SK-N-SH (cell line): ENCODE measurements at regions not wholly inside any gene's neighbourhood (a gene's known extent, or its start where the extent isn't known, plus 50 kb on each side); places are given as distances from the start of the nearest gene placed in this dataset.

Source experiments
- CTCF ChIA-PET: fragments of 300-600, 350-600 bp; formaldehyde crosslinking; extraction: SDS; loops from one replicate; lab custom pipeline; 2021; lab: Yijun Ruan, JAX
- POLR2A ChIA-PET: fragments of 350-600 bp; sonication (Branson Sonifier 250); formaldehyde crosslinking; extraction: SDS; loops from one replicate; lab custom pipeline; 2020; ENCODE audit warnings: antibody characterized with exemption, inconsistent platforms; lab: Yijun Ruan, JAX
- DNase-seq: peaks from one replicate; pipeline ENCODE4 v3.0.0; 2012
- H2AFZ ChIP-seq: fragments of 200-600 bp; sonication (generic); 2 replicates; pipeline ENCODE4 v1.8.1; 2016; ENCODE audit warnings: antibody characterized with exemption, mild to moderate bottlenecking, low read depth
- H3F3A ChIP-seq: fragments of 200-600 bp; sonication (generic); replicated peaks from 2 replicates; pipeline ENCODE3; 2016; ENCODE audit warnings: antibody characterized with exemption, mild to moderate bottlenecking; ENCODE audit not compliant: insufficient read depth
- H3K27ac ChIP-seq, 2 experiments: fragments of 200-500 bp in 1 of 2; fragments of 200-600 bp in 1 of 2; sonication (Bioruptor generic) in 1 of 2; sonication (generic), shearing (Covaris generic) in 1 of 2; 2 replicates each; pipeline versions ENCODE4 v1.5.1 to v1.6.1; 2014 to 2016; ENCODE audit warnings: low read depth in 2 of 2, inconsistent platforms in 1 of 2, low read length in 1 of 2, mild to moderate bottlenecking in 1 of 2, mixed read lengths in 1 of 2
- H3K27me3 ChIP-seq: fragments of 200-600 bp; sonication (generic), shearing (Covaris generic); 2 replicates; pipeline ENCODE4 v1.6.1; 2016; ENCODE audit warnings: mixed run types; ENCODE audit not compliant: insufficient read depth
- H3K36me3 ChIP-seq, 2 experiments: fragments of 200-500 bp in 1 of 2; fragments of 200-600 bp in 1 of 2; sonication (Bioruptor generic) in 1 of 2; sonication (generic) in 1 of 2; replicated peaks in 1 of 2; 2 replicates each; pipeline versions ENCODE3 to v1.5.1; 2014 to 2016; ENCODE audit warnings: low read length in 1 of 2, mild to moderate bottlenecking in 1 of 2; ENCODE audit not compliant: insufficient read depth in 2 of 2, control insufficient read depth in 1 of 2
- H3K4me1 ChIP-seq, 2 experiments: fragments of 200-500 bp in 1 of 2; fragments of 200-600 bp in 1 of 2; sonication (Bioruptor generic) in 1 of 2; sonication (generic), shearing (Covaris generic) in 1 of 2; 2 replicates each; pipeline versions ENCODE4 v1.5.1 to v1.6.1; 2014 to 2016; ENCODE audit warnings: low read depth in 1 of 2, low read length in 1 of 2, mixed run types in 1 of 2; ENCODE audit not compliant: insufficient read depth in 2 of 2, control insufficient read depth in 1 of 2
- H3K4me2 ChIP-seq: fragments of 200-600 bp; sonication (generic), shearing (Covaris generic); 2 replicates; pipeline ENCODE4 v1.6.1; 2017; ENCODE audit warnings: mixed run types
- H3K4me3 ChIP-seq, 2 experiments: fragments of 200-500 bp in 1 of 2; fragments of 200-600 bp in 1 of 2; sonication (Bioruptor generic) in 1 of 2; sonication (generic), shearing (Covaris generic) in 1 of 2; 2 replicates each; pipeline versions ENCODE4 v1.5.1 to v1.8.1; 2014 to 2016; ENCODE audit warnings: low read depth in 2 of 2, inconsistent platforms in 1 of 2, low read length in 1 of 2, mild to moderate bottlenecking in 1 of 2, mixed read lengths in 1 of 2, moderate library complexity in 1 of 2
- H3K79me2 ChIP-seq: fragments of 200-600 bp; sonication (generic); 2 replicates; pipeline ENCODE4 v1.8.1; 2017; ENCODE audit warnings: mild to moderate bottlenecking; ENCODE audit not compliant: insufficient read depth
- H3K9ac ChIP-seq: fragments of 200-600 bp; sonication (generic); 2 replicates; pipeline ENCODE4 v1.6.1; 2017; ENCODE audit warnings: mixed run types
- H3K9me2 ChIP-seq: fragments of 200-600 bp; sonication (generic); 2 replicates; pipeline ENCODE4 v1.6.1; 2017; ENCODE audit warnings: mixed run types
- H3K9me3 ChIP-seq: fragments of 200-600 bp; sonication (generic); 2 replicates; pipeline ENCODE4 v1.6.1; 2017; ENCODE audit warnings: mixed run types, mild to moderate bottlenecking, moderate library complexity
- H4K20me1 ChIP-seq: fragments of 200-600 bp; sonication (generic); 2 replicates; pipeline ENCODE4 v1.6.1; 2017; ENCODE audit warnings: mild to moderate bottlenecking, mixed run types; ENCODE audit not compliant: insufficient read depth
- FOSL2 ChIP-seq: IDR thresholded peaks from 2 replicates; pipeline ENCODE4 v1.4.0; 2012; ENCODE audit warnings: low read depth, mild to moderate bottlenecking, moderate library complexity, borderline replicate concordance
- FOXM1 ChIP-seq: IDR thresholded peaks from 2 replicates; pipeline ENCODE4 v1.4.0; 2012; ENCODE audit warnings: low read depth, mild to moderate bottlenecking
- JUND ChIP-seq: IDR thresholded peaks from 2 replicates; pipeline ENCODE4 v1.4.0; 2012
- MAX ChIP-seq: IDR thresholded peaks from 2 replicates; pipeline ENCODE4 v1.4.0; 2012; ENCODE audit warnings: low read depth
- PBX3 ChIP-seq: IDR thresholded peaks from 2 replicates; pipeline ENCODE4; 2012
- RAD21 ChIP-seq: IDR thresholded peaks from 2 replicates; pipeline ENCODE4 v1.6.1; 2012; ENCODE audit warnings: mild to moderate bottlenecking, low read length
- SIN3A ChIP-seq: IDR thresholded peaks from 2 replicates; pipeline ENCODE4 v1.6.1; 2012; ENCODE audit warnings: low read depth, mild to moderate bottlenecking, low read length, moderate library complexity, borderline replicate concordance
- TCF12 ChIP-seq: IDR thresholded peaks from 2 replicates; pipeline ENCODE4 v1.4.0; 2012
- USF1 ChIP-seq: IDR thresholded peaks from 2 replicates; pipeline ENCODE4 v1.4.0; 2012; ENCODE audit warnings: low read depth, borderline replicate concordance
- USF2 ChIP-seq: fragments of 150-350 bp; IDR thresholded peaks from 2 replicates; pipeline ENCODE4 v1.6.1; 2017; ENCODE audit warnings: antibody characterized with exemption, low read length, low read depth, borderline replicate concordance
- WGBS: methylation state at CpG from one replicate; pipeline ENCODE4 v1.1.6; 2017; ENCODE audit warnings: low lambda C conversion rate; 5-methylcytosine and 5-hydroxymethylcytosine counted together
- TF ChIP-seq, protein P1 (sequence below): IDR thresholded peaks from 2 replicates; pipeline ENCODE4 v1.6.1; 2012; ENCODE audit warnings: mild to moderate bottlenecking, low read depth, low read length, moderate library complexity

GRCh38 chr19:28601723-28602440 lies 611.1 kb downstream of the UQCRFS1 start:
- 0% methylated on average over 8 of the region's 10 CpGs for WGBS
- H3K27ac ChIP-seq = no peak overlapping the region
- H3K27me3 ChIP-seq = no peaks in the 10 kb centered on the region; the same call in 1 of the 2 replicates
- H3K4me3 ChIP-seq = no peak overlapping the region
- H4K20me1 ChIP-seq = no peaks in the 10 kb centered on the region
- no peak overlapping the region for H3K4me2 ChIP-seq
- TF ChIP-seq USF1 (no peak), MAX (no peak), TCF12 (no peak), PBX3 (no peak), JUND (no peak), FOXM1 (no peak), USF2 (no peak), FOSL2 (no peak), RAD21 (no peak), SIN3A (no peak)
- TF ChIP-seq, protein P1, sequence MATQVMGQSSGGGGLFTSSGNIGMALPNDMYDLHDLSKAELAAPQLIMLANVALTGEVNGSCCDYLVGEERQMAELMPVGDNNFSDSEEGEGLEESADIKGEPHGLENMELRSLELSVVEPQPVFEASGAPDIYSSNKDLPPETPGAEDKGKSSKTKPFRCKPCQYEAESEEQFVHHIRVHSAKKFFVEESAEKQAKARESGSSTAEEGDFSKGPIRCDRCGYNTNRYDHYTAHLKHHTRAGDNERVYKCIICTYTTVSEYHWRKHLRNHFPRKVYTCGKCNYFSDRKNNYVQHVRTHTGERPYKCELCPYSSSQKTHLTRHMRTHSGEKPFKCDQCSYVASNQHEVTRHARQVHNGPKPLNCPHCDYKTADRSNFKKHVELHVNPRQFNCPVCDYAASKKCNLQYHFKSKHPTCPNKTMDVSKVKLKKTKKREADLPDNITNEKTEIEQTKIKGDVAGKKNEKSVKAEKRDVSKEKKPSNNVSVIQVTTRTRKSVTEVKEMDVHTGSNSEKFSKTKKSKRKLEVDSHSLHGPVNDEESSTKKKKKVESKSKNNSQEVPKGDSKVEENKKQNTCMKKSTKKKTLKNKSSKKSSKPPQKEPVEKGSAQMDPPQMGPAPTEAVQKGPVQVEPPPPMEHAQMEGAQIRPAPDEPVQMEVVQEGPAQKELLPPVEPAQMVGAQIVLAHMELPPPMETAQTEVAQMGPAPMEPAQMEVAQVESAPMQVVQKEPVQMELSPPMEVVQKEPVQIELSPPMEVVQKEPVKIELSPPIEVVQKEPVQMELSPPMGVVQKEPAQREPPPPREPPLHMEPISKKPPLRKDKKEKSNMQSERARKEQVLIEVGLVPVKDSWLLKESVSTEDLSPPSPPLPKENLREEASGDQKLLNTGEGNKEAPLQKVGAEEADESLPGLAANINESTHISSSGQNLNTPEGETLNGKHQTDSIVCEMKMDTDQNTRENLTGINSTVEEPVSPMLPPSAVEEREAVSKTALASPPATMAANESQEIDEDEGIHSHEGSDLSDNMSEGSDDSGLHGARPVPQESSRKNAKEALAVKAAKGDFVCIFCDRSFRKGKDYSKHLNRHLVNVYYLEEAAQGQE = no peak
- ChIA-PET POLR2A (no interaction called here), CTCF (no interaction called here)
- H3K4me1 ChIP-seq = no peaks in the 10 kb centered on the region
- no peaks in the 10 kb centered on the region for H3K36me3 ChIP-seq
- no peaks in the 10 kb centered on the region for H3K9me2 ChIP-seq
- H3F3A ChIP-seq = no peaks in the 10 kb centered on the region
- H3K9me3 ChIP-seq = no peaks in the 10 kb centered on the region
- H2AFZ ChIP-seq = no peak overlapping the region
- H3K79me2 ChIP-seq = no peaks in the 10 kb centered on the region
- DNase-seq = no peak
- no peak overlapping the region for H3K9ac ChIP-seq
